Epithelial cell of proximal tubule (primary cell): ENCODE measurements at regions not wholly inside any gene's neighbourhood (a gene's known extent, or its start where the extent isn't known, plus 50 kb on each side); places are given as distances from the start of the nearest gene placed in this dataset.

Experiments
- DNase-seq: peaks from one replicate; pipeline ENCODE4 v3.0.0-alpha.2; 2011; ENCODE audit warnings: low read depth
- H3K4me3 ChIP-seq: 2 replicates; pipeline ENCODE4 v1.5.1; 2011; ENCODE audit warnings: low read depth, mild to moderate bottlenecking, low read length
- CTCF ChIP-seq: conservative IDR thresholded peaks from 2 replicates; pipeline ENCODE4 v1.5.1; 2012; ENCODE audit warnings: low read depth, mild to moderate bottlenecking, low read length

GRCh38 chr6:138011413-138011812, 95.8 kb downstream of the PERP start:
- TF ChIP-seq CTCF, result no peak
- no peak overlapping the region for H3K4me3 ChIP-seq
- no peak for DNase-seq

GRCh38 chr6:138012682-138013081, 94.5 kb downstream of the PERP start:
- TF ChIP-seq CTCF, result no peak
- DNase-seq, result no peak
- no peak overlapping the region for H3K4me3 ChIP-seq

- no peak overlapping the region for H3K4me3 ChIP-seq
- TF ChIP-seq CTCF, result no peak
- no peak for DNase-seq
Measured at GRCh38 chr6:138013959-138014358, 93.3 kb downstream of the PERP start.

GRCh38 chr6:138017166-138017757, 90.0 kb downstream of the PERP start:
- DNase-seq, result no peak
- TF ChIP-seq CTCF, result no peak
- H3K4me3 ChIP-seq, result no peak overlapping the region

GRCh38 chr6:138018297-138018696, 88.9 kb downstream of the PERP start:
- no peak for DNase-seq
- TF ChIP-seq CTCF, result no peak
- H3K4me3 ChIP-seq, result no peak overlapping the region

- DNase-seq, result no peak
- no peak for TF ChIP-seq CTCF
- H3K4me3 ChIP-seq, result no peak overlapping the region
Measured at GRCh38 chr6:138025528-138025978, 81.7 kb downstream of the PERP start.

- no peak overlapping the region for H3K4me3 ChIP-seq
- no peak for DNase-seq
- TF ChIP-seq CTCF, result no peak
Measured at GRCh38 chr6:138026342-138026741, 80.9 kb downstream of the PERP start.
